DND-41 (cell line): ENCODE measurements at regions not wholly inside any gene's neighbourhood (a gene's known extent, or its start where the extent isn't known, plus 50 kb on each side); places are given as distances from the start of the nearest gene placed in this dataset.

Source experiments
- ATAC-seq: fragments of 200-7000 bp; cut with Tn5 transposase; 3 replicates; pipeline ENCODE4 v1.9.1; 2021; ENCODE audit warnings: low read depth; ENCODE audit not compliant: insufficient read depth
- DNase-seq: peaks from one replicate; pipeline ENCODE4 v3.0.0-alpha.2; 2020
- H2AFZ ChIP-seq: 2 replicates; pipeline ENCODE4 v1.6.0; 2012; ENCODE audit warnings: low read depth, low read length
- H3K27ac ChIP-seq: 2 replicates; pipeline ENCODE4 v1.5.1; 2012; ENCODE audit warnings: low read length, inconsistent platforms
- H3K27me3 ChIP-seq: fragments of 200-600 bp; sonication (generic); 2 replicates; pipeline ENCODE4 v1.6.0; 2012; ENCODE audit warnings: low read length, mild to moderate bottlenecking, inconsistent platforms; ENCODE audit not compliant: insufficient read depth, poor library complexity
- H3K36me3 ChIP-seq: 2 replicates; pipeline ENCODE4 v1.5.1; 2012; ENCODE audit warnings: low read length, inconsistent platforms; ENCODE audit not compliant: insufficient read depth
- H3K4me1 ChIP-seq: 2 replicates; pipeline ENCODE4 v1.5.1; 2012; ENCODE audit warnings: mild to moderate bottlenecking, low read length; ENCODE audit not compliant: insufficient read depth
- H3K4me2 ChIP-seq: 2 replicates; pipeline ENCODE4 v1.6.0; 2012; ENCODE audit warnings: mild to moderate bottlenecking, moderate library complexity, low read length, inconsistent platforms; ENCODE audit not compliant: insufficient read depth
- H3K4me3 ChIP-seq, 2 experiments: fragments of 200-600 bp in 1 of 2; shearing (Covaris generic) in 1 of 2; 2 replicates each; pipeline ENCODE4 v1.5.1; 2012 to 2016; ENCODE audit warnings: inconsistent platforms in 2 of 2, low read length in 2 of 2, mild to moderate bottlenecking in 2 of 2, low read depth in 1 of 2, moderate library complexity in 1 of 2
- H3K79me2 ChIP-seq: 2 replicates; pipeline ENCODE4 v1.6.0; 2012; ENCODE audit warnings: low read length, inconsistent platforms; ENCODE audit not compliant: insufficient read depth
- H3K9ac ChIP-seq: 2 replicates; pipeline ENCODE4 v1.6.0; 2012; ENCODE audit warnings: low read depth, mild to moderate bottlenecking, inconsistent platforms, low read length, moderate library complexity
- H3K9me3 ChIP-seq: 2 replicates; pipeline ENCODE4 v1.5.1; 2012; ENCODE audit warnings: low read length, moderate library complexity, mild to moderate bottlenecking, inconsistent platforms; ENCODE audit not compliant: insufficient read depth, severe bottlenecking
- H4K20me1 ChIP-seq: 2 replicates; pipeline ENCODE4 v1.6.0; 2012; ENCODE audit warnings: low read length; ENCODE audit not compliant: insufficient read depth
- CTCF ChIP-seq: IDR thresholded peaks from 2 replicates; pipeline ENCODE4 v1.5.1; 2012; ENCODE audit warnings: borderline replicate concordance, low read length, moderate library complexity, mild to moderate bottlenecking; ENCODE audit not compliant: poor library complexity, severe bottlenecking; ENCODE audit errors: extremely low read depth
- EZH2 ChIP-seq: IDR thresholded peaks from 3 replicates; pipeline ENCODE4 v1.6.1; 2012; ENCODE audit warnings: borderline replicate concordance, low read depth, mild to moderate bottlenecking, moderate library complexity, low read length, inconsistent platforms; ENCODE audit not compliant: severe bottlenecking

GRCh38 chr3:99330924-99331532 is 307.4 kb upstream of the COL8A1 start:
- ATAC-seq (no peak), DNase-seq (no peak)
- no peaks in the 10 kb centered on the region for H4K20me1 ChIP-seq
- no peaks in the 10 kb centered on the region for H3K4me1 ChIP-seq
- TF ChIP-seq EZH2 (no peak), CTCF (no peak)
- no peaks in the 10 kb centered on the region for H3K79me2 ChIP-seq
- no peaks in the 10 kb centered on the region for H3K9me3 ChIP-seq
- no peak overlapping the region for H3K4me2 ChIP-seq
- no peak overlapping the region for H3K27ac ChIP-seq
- no peak overlapping the region for H3K9ac ChIP-seq
- no peak overlapping the region for H3K4me3 ChIP-seq
- no peaks in the 10 kb centered on the region for H3K27me3 ChIP-seq
- H3K36me3 ChIP-seq: no peaks in the 10 kb centered on the region
- no peak overlapping the region for H2AFZ ChIP-seq

- H3K4me1 ChIP-seq: peaks cover 3% of the 10 kb centered on the region; the same call in 1 of the 2 replicates
- no peaks in the 10 kb centered on the region for H4K20me1 ChIP-seq
- no peaks in the 10 kb centered on the region for H3K36me3 ChIP-seq
- no peaks in the 10 kb centered on the region for H3K79me2 ChIP-seq
- H3K9me3 ChIP-seq: no peaks in the 10 kb centered on the region
- TF ChIP-seq EZH2: no peak
- TF ChIP-seq CTCF: no peak
- no peak overlapping the region for H3K4me2 ChIP-seq
- ATAC-seq (no peak), DNase-seq (no peak)
- H2AFZ ChIP-seq: no peak overlapping the region
- H3K27ac ChIP-seq: no peak overlapping the region
- no peaks in the 10 kb centered on the region for H3K27me3 ChIP-seq
- no peak overlapping the region for H3K4me3 ChIP-seq
- H3K9ac ChIP-seq: no peak overlapping the region
Observed at GRCh38 chr3:99330281-99330680, 308.1 kb upstream of the COL8A1 start.

GRCh38 chr3:99325402-99325801 is 313.0 kb upstream of the COL8A1 start:
- H3K4me1 ChIP-seq: peaks cover 10% of the 10 kb centered on the region; the same call in 1 of the 2 replicates
- no peak overlapping the region for H3K9ac ChIP-seq
- no peaks in the 10 kb centered on the region for H3K27me3 ChIP-seq
- no peaks in the 10 kb centered on the region for H3K79me2 ChIP-seq
- H4K20me1 ChIP-seq: no peaks in the 10 kb centered on the region
- TF ChIP-seq EZH2 (no peak), CTCF (no peak)
- H3K4me2 ChIP-seq: no peak overlapping the region
- H3K27ac ChIP-seq: 0 out of 2 replicates have a peak overlapping the region, but pooled peaks have one; percentile 14
- H3K4me3 ChIP-seq: no peak overlapping the region
- H3K36me3 ChIP-seq: no peaks in the 10 kb centered on the region
- ATAC-seq (no peak), DNase-seq (no peak)
- H3K9me3 ChIP-seq: no peaks in the 10 kb centered on the region
- no peak overlapping the region for H2AFZ ChIP-seq
